ENCODE measurements at regions not wholly inside any gene's neighbourhood (a gene's known extent, or its start where the extent isn't known, plus 50 kb on each side); places are given as distances from the start of the nearest gene placed in this dataset.

DNA sequence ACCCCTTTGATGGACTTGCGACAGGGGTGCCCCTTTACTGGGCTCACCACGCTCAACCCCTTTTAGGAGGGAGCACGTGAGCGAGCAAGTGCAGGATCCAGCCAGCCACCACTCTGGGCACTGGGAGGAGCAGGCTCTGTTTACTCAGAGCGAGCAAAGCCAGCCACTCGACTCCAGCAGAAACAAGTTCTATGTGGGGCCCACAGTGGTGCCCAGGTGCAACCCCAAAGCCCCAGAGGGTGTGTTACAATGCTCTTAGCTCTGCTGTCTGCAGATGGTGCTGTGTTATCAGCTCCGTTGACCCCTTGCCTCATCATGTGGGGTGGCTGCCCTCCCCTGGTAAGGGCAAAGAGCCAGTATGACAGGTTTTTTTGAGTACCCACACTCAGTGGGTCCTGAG, 120.3 kb upstream of the SUCLG2 start:
- DNase-seq, result no peak

GRCh38 chr3:67765575-67765974, 111.2 kb upstream of the SUCLG2 start:
- DNase-seq, result no peak

DNA sequence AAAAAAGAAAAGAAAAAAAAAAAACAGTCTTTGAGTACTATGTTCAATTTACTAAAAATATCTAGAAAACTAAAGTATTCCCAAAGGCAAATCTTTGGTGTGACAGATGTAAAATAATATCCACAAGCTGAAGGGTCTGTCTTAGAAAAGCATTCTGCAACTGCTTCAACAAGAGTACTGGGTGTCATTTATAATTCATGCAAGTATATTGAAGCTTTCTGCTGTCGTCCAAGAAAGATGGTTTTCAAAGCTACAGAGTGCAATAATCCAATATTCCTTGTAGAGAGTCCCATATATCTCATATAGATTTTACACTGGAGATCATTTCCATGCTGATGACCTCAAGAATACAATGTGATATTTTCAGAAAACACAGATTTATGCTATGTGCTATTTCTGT, 90.9 kb upstream of the SUCLG2 start:
- DNase-seq, result no peak

DNA sequence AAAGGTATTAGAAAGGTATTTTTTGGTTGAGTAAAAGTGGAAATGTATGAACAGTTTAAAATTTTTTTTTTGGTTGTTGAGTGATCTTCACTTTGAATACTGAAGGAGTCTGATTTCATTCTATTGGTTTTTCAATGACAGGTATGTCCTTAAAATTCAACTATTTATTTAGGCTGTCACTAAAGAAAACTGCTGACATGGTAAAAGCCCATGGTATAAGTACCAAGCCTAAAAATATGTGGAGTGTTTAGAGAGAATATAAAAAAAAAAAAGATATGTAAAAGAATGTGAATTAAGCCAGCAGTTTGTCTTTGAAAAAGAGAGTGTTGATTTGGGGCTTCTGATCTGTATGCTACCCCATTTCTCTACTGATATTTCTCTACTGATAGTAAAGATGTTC, 90.3 kb upstream of the SUCLG2 start:
- no peak for DNase-seq

GRCh38 chr3:67739851-67740250, 85.4 kb upstream of the SUCLG2 start:
- DNase-seq, result no peak

DNA sequence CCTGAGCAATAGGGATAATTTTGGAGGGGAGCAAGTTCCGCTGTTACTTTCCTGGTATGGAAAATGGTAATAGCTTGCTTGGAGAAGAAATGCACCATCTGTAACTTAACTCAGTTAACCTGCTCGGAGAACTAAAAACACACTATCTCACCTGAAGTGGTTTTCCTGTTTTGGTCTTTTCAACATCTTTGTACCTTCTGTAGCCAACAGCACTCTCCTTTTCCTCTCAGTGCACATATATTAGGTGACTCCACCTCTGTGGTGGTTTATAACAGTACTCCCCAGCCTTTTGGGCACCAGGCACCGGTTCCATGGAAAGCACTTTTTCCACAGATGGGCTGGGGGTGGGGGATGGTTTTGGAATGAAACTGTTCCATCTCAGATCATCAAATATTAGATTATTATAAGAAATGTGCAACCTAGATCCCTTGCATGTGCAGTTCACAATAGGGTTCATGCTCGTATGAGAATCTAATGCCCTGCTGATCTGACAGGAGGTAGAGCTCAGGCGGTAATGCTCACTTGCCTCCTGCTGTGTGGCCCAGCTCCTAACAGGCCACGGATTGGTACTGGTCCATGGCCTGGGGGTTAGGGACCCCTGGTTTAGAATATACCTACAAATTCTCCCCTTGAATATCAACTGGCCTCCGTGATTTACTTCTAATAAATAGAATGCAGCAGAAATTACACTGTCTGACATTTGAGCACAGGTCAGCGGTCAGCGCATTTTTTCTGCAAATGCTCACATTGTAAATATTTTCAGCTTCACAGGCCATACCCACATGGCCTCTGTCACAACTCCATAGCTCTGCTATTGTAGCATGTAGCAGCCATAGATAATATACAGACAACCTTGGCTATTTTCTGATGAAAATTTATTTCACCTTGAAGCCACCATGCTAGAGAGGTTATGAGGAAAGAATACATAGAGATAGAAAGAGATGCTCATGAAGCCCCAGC, 83.8 kb upstream of the SUCLG2 start:
- DNase-seq, result no peak

DNA sequence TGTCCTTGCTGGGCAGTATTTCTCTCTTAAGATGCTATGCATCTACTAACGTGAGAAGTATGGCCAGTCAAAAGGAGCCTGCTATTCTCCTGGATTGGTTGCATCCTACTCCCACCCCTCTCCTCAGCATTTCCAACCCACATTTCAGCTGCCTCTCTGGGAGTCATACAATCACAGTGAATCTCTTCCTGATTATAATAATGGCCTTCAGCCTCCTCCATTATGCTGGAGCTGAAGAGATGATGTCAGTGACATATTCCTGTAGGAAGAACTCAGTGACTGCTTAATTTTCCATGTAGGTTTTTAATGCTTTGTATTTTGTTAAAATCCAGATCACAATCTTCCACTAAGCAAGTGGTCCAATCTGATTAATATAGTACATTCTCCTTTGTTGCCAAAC, 82.7 kb upstream of the SUCLG2 start:
- DNase-seq, result no peak

DNA sequence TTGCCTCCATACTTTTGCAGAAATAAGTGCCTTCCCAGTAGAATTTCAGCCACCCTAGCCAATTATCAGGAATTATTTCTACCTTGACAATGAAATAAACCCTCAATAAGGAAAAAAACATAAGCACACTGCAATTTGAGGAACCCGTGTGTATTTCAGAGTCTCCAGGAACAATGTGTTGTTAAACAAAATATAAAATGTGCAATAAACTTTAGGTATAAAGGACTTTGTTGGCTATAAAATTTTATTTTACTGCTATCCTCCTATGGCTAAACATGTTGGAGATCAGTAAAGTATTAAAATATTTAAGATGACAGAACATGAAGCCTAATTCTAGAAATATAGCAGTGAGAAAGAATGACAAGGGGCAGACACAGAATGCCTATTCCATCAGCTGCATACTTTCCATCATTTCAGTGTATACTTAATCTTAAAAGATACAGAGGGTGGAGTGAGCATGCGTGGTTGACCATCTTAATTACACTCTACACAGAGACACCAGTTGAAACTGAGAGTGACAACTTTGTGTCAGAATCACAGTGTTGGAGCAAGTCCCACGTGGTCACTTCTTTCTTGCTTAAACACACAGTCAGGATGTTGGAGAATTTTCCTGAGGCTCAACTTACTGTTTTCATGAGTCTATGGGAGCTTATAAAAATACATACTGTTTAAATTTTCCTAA, 79.0 kb upstream of the SUCLG2 start:
- no peak for DNase-seq

GRCh38 chr3:67724434-67724833, 70.0 kb upstream of the SUCLG2 start:
- DNase-seq, result no peak

DNA sequence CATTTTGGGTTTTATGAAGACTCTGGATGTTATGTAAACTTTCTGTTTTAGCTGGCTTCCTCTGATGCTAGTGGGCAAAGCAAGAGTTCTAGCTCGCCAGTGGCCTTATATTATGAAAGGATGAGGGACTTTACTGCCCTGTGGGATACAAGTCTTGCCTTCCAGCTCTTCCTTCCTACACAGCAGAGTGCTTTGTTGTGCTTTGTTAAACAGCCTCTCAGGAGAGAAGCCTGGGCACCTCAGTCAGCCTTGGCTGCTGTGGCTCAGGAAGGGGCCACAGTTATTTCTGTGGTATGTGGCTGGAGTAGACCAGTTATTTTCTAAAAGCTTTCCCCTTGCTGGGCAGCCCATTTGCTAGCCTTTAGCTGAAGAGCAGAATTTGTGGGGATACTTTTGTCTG, 69.5 kb upstream of the SUCLG2 start:
- DNase-seq, result no peak

- DNase-seq, result no peak
These were observed 64.9 kb upstream of the SUCLG2 start for GRCh38 chr3:67719333-67719732.

GRCh38 chr3:67715971-67716370, 61.6 kb upstream of the SUCLG2 start:
- DNase-seq, result no peak

DNA sequence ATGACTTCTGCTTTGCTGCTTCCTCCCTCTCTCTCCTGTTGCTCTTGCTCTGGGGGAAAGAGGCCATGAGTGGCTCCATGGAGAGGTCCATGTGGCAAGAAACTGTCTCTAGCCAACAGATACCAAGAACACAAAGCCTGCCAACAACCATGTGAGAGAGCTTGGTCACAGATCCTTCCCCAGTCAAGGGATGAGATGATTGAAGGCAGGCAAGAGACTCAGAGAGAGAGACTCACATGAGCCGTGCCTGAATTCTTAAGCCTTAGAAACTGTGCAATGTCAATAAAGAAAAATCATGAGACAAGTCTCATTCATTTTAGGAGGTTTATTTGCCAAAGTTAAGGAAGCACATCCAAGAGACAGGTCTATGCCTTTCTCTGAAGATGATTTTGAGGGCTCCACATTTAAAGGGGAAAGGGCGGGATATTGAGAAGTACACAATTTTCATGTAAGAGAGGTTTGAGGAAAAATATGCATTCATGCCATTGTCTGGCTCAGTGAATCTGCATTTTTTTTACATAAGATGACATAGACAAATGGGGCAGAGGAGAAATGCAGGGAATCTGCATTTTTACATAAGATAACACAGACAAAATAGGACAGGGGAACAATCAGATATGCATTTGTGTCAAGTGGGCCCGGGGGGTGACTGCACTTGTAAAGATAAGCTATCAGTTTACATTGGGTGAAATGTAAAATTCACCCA, 59.5 kb upstream of the SUCLG2 start:
- no peak for DNase-seq

DNA sequence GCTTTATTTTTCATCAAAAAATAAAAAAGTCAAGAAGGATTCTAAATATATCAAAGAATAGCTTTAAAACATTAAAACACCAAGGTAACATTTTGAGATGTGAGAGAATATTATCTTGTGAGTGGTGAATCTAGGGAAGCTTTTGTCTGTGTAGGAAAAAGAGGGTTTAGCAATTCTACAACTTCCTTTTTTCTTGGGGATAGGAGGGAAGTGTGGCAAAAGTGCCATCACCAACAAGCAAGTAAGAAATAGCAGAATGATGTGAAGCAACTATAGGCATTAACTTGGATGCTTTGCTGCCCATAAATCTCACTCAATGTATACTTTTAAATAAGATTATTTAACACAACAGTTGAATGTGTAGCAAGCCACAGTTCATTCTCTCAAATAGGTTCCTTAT, 57.8 kb upstream of the SUCLG2 start:
- no peak for DNase-seq

DNA sequence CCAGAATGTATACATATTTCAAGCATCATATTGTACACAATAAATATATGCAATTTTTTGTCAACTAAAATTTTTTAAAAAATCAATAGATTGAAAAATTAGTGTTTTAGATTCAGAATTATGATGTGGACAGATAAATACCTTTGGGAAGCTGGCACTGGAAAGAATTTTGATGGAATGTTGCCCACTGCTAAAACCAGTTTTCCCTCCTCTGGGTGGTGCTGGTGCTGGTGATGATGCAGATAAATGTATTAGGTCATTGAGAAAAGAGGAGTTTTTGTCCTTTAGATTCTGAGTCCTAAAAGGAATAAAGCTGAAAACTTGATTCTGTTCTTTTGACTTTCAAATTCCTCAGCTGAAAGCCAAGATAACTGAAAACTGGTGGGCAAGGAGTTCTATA, 56.0 kb upstream of the SUCLG2 start:
- no peak for DNase-seq

DNA sequence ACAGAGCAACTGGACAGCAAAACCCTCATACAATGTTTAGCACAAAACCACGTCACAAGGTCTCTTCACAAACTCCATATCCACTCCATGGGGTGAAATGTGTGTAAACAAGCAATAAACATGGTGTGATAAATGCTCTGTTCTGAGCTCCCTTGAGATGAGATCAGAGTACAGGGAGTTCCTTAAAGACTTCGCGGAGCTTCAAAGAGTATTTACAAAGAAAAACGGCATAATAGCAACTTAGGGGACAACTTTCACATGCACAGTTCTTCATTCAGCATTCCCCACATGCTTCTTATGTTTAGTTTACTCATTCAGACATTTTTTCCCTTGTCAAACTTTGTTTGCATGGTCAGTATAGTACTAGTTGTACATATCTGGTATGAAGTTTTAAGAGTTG, 52.5 kb upstream of the SUCLG2 start:
- no peak for DNase-seq

DNA sequence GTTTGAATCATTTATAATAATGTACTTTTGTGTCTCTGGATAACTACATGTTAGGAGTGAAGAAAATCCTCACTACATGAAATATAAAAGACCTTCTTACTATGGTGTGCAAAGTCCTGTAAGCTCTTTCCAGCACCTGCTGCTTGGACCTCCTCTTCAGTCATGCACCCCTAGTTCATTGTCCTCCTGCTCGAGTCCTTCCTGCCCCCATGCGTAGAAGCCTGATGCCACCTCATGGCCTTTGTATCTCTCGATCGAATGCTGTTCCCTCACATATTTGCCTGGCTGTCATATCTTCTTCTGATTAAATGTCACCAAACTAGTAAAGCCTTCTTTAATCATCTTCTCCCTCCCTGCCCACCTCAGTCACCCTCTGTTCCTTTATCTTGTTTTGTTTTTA, 49.9 kb upstream of the SUCLG2 start:
- no peak for DNase-seq
